GM18907 (cell line): ENCODE measurements at regions not wholly inside any gene's neighbourhood (a gene's known extent, or its start where the extent isn't known, plus 50 kb on each side); places are given as distances from the start of the nearest gene placed in this dataset.
"Not testable (repeated sequence)": the region's sequence is repeated elsewhere in the genome, so short reads cannot be mapped to it uniquely, and the experiment has no call there.

ENCODE experiments used
- ATAC-seq: cut with Tn5 transposase; IDR thresholded peaks from one replicate; pipeline ENCODE4 v1.9.1; 2021; ENCODE audit warnings: mild to moderate bottlenecking, moderate library complexity; ENCODE audit not compliant: unreplicated experiment

DNA sequence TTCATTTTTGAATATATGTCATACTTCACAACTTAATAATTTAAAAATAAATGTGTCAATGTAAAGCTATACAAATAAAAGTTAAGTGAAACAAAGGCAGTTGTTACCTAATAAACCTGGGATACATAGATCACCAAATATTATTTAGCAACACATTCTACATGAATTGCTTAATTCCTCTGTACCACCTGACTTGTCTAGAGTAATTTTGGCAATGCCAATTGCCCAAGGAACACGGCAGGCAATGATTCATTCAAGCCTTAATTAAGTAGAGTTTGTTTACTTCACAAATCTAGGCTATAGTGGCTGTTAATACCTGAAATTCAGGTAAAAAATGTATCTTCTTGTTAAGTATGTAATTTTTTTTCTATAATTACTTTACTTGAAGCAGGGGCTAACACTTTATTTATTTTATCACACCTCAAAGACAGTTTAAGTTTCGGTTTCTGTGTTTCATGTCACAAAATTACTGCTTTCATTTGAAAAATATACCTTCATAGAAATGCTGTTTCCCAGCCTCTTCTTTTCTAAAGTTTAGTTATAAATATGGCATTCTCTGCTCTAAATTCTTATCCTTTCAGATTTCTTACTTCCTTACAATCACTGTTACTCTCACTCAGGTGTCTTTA, 705.7 kb downstream of the SLITRK5 start:
- no peak for ATAC-seq

DNA sequence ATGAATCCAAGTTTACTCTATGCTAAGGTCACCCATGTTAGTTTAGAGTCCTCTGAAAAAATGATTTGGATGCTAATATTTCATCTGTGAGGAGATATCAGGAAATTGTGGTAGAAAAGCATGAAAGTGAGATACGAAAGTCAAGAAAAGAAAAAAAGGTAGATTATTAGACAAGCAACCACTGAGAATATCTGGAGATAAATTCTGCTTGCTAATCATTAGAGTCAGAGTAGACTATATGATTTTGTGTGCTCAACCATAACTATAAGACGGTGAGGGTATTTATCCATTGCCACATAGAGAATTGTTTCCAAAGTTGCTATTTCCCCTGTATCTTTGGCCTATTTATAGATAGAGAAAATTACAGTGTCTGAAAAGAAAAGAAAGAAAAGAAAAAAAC, 706.7 kb downstream of the SLITRK5 start:
- ATAC-seq, result no peak

DNA sequence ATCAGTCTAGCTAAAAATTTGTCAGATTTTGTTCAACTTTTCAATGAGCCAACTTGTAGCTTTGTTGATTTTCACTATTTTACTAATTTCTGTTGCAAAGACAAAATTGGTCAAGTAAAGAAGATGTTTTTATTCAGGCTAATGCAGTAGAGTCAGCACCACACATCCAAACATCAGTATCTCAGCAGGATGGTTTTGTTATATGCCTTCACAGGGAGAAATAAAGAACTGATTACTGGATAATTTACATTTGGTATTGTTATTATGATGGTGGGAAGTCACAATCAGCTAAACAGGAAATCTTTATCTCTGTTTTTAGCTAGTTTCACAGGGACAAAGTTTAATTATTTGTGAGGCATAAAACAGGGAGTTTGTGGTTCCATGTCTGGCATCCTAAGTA, 713.4 kb downstream of the SLITRK5 start:
- ATAC-seq, result no peak

DNA sequence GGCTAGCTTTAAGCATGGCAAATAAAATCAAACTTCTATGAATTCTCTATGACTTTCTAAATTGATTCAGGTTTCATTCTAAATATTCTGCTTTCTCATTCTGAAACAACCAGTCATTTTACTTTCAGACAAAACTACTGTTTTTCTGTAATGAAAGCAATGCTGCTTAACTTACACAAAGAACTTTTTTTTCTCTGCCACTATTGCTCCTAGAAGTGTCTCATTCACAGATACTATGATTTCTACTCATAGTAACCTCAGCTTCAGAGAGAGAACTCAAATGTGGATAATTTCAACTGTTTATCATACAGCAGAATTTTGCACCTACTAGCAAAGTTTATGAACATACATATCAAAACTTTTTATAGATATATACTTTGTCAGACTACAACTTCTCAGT, 724.6 kb downstream of the SLITRK5 start:
- ATAC-seq, result no peak

DNA sequence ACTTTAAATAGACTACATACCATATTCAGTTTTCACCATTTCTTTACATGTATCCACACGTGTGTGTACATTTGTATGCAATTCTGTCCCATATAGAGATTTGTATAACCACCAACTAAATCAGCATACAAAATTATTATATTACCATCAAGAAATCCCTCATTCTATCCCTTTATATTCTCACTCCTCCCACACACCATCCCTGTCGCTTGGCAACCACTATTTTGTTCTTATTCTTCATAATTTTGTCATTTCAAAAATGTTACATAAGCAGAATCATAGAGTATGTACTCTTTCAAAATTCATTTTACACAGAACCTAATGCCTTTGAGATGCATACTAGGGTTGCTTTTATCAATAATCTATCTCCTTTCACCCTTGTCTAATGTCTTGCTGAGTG, 740.5 kb downstream of the SLITRK5 start:
- ATAC-seq, result no peak

DNA sequence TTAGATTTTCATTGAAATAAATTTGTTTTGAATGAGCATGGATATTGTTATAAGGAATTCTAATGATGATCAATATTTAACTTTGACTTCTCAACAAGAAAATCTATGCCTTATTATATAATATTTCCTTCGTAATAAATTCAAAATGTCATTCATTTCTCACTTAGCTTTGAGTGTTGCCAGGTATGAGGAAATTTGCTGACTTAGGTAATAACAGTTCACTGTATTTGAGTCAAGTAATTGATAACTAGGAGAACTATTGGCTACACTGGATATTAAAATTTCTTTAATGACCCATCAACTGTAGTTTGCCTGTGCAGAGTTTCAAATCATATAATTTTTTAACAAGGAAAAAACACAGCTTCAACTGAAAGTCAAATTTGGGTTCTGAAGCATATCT, 746.6 kb downstream of the SLITRK5 start:
- no peak for ATAC-seq

DNA sequence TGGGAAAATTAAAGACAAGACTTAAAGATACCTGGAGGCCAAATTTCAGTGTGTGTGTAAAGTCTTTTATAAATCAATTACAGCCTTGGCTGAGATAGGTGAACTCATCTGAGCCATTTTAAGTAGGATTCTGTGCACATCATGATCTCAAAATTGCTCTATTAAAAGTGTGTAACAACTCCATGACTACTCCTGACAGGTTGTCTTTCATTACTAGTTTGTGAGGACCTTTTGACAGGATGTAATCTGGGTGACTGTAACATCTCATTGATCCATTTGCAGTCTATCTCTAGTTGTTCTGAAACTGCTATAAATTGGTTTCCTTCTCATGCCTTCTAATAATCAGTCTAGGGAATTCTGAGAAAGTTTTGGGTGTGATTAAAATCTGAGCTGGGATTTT, 753.3 kb downstream of the SLITRK5 start:
- ATAC-seq, result no peak

DNA sequence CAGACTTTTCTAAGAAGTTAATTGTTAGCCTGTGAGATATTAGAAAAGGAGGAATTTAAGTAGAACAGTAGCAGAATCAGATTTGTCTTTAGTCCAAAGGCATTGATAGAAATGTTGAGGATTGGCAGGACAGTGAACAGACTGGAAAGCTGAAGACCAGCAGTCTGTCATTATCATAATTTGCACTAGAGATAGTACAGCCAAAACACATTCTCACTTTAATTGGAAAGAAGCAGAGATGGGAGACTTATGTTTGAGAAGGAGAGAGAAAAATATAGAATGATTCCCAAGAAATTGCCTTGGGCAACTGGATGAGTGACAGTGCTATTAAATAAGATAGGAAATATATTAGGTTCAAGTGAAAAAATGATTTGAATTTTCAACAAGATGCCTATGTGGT, 755.5 kb downstream of the SLITRK5 start:
- ATAC-seq, result no peak

DNA sequence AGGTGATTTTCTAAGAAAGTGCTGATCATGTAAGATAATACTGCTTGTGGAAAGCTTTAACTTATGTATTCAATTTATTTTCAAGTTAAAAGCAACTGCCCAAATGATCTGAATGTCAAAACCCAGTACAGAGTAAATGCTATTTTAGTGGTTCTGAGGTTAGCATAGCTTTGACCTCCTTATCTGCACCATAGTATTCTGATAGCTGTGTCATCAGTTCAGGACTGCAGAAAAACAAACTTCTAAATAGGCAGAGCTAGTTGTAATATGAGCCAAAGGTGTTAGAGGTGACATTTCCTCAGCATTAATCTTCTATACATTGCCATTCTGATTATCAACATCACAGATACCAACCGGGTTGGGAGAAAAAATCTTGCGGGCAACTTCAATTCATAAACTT, 758.7 kb downstream of the SLITRK5 start:
- ATAC-seq, result no peak

DNA sequence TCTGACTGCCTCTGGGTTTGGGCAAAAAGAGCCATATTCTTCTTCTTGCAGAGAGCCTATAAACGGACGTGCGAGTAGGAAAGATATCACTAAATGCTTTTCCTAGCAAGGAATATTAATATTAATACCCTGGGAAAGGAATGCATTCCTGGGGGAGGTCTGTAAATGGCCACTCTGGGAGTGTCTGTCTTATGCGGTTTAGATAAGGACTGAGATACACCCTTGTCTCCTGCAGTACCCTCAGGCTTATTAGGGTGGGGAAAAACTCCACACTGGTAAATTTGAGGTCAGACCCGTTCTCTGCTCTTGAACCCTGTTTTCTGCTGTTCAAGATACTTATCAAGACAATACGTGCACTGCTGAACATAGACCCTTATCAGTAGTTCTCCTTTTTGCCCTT, 763.8 kb downstream of the SLITRK5 start:
- ATAC-seq, result no peak

DNA sequence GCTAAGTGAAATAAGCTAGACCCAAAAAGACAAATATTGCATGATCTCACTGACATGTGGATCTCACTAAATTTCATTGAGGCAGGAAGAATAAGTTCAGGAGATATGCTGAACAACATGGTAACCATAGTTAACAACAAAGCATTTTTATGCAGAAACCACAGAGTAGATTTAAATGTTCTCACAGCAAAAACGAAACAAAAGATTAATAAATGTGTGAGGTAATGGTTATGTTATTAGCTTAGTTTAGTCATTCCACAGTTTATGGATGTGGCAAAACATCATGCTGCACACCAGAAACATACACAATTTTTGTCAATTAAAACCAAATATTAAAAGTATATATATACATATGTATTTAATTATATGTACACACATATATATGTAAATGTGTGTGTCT, 765.8 kb downstream of the SLITRK5 start:
- ATAC-seq, result no peak

DNA sequence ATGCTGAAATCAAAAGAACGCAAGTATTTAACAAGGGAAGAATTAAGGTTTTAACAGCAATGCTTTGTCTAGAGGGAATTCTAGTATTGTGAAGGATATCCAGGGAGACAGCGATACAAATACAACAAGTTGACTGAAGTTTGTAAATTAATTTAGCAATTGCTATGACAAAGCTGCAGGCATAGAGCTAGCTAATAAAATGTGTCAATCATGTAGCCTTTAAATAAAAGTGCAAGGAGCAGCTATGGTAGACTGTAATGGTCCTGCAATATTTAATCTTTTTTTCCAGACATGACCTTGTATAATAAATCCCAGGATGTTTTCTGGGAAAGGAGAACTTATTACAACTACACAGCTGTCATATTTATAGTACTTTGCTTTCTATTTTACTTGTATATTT, 779.3 kb downstream of the SLITRK5 start:
- no peak for ATAC-seq

DNA sequence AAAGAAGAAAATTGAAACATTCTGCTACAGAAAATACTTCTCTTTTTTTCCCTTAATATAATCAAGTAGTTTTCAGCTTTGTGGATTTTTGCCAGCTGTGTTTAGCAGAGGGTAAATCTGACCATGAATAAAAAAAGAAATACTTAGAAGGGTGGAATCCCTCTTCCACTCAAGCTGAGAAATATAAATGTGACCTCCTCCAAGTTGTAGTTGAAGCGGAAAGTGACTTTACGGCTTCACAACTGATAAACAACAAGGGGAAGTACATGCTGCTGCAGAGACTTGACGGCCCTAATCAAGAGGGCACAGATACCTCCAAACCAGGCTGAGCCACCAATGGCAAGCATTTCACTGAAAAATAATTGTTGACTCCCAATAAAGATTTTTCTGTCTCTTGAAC, 785.0 kb downstream of the SLITRK5 start:
- ATAC-seq, result no peak

DNA sequence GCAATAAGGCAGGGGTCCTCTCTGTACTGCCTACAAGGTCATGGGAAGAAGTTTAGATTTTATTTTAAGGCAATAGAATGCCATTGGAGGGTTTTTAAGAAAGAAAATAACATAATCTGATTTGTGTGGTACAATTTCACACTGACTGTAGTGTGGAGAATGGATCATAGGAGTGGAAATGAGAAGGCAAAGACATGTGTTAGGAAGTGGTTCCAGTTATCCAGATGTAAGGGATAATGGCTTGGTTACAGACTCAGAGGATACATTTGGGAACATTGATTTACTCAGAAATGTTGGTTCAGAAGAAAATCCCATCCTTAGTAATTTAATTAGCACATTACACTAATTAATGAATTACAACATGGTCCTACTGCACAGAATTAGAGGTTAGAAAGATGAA, 788.2 kb downstream of the SLITRK5 start:
- no peak for ATAC-seq

DNA sequence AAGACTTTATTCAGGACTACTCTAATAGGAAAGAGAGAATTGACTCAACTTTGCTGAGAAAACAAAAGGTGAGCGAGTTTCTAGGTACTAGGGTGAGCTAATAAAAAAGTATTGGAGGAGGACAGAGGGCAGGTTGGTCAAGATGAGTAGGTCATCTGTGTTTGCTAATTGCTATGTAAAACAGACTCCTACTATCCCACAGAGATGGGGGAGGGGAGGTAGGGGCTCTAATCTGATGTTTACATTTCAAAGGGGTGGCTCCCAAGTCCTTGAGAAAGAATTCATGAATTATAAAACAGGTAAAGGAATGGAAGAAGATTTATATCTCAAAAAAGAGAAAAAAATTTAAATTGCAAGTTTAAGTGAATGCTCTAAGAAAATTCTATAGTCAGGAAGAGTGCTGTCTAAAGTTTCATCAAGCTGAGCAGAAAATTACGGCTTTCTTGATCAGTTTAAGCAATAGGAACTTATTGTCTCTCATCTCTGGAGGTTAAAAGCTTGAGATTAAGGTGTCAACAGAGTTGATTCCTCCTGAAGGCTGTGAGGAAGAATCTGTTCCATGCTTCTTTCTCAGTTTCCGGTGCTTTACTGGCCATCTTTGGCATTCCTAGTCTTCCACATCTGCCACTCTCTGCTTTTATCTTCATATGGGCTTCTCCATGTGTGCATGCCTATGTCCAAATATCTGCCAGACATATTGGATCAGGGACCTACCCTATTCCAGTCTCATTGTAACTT, 790.3 kb downstream of the SLITRK5 start:
- ATAC-seq, result no peak

DNA sequence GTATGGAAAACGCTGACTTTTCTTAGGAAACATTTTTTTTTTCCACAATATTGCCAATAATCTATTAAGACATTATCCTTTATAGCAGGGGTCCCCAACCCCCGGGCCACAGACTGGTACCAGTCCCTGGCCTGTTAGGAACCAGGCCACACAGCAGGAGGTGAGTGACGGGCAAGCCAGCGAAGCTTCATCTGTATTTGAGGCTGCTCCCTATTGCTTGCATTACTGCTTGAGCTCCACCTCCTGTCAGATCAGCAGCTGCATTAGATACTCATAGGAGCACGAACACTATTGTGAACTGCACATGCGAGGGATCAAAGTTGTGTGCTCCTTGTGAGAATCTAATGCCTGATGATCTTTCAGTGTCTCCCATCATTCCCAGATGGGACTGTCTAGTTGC, 793.7 kb downstream of the SLITRK5 start:
- ATAC-seq, result no peak

DNA sequence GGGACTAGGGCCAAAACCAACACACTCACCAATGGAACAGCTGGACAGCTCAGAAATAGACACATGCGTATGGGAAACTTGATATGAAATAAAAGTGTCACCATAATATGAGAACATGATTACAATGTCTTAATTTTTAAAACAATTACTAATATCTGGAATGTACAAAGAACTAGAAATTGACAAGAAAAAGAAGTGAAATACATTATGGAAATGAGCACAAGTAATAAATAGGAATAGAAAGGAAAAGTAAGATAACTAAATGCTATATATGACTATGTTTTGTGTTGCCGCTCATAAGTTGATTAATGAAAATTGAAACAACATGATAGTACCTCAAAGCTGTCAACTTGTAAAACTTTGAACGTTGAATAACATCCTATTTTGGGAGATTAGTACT, 801.1 kb downstream of the SLITRK5 start:
- no peak for ATAC-seq

DNA sequence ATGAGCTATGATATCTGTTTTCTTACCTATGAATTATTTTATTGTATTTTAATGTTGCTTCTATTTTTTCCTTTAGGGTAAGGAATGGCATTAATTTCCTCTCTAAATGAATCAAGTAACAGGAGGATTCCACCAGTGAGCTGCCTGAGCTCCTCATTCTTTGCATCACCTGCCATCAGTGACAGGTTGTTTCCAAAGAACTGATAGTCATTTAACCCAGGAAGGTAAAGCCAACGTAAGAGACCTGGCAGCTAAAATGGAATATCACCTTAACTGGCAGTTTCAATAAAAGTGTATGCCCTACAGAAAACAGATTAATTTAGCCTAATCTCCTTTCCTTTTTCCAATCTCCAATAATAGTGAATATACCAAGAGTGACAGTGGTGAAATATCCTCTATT, 812.0 kb downstream of the SLITRK5 start:
- no peak for ATAC-seq

DNA sequence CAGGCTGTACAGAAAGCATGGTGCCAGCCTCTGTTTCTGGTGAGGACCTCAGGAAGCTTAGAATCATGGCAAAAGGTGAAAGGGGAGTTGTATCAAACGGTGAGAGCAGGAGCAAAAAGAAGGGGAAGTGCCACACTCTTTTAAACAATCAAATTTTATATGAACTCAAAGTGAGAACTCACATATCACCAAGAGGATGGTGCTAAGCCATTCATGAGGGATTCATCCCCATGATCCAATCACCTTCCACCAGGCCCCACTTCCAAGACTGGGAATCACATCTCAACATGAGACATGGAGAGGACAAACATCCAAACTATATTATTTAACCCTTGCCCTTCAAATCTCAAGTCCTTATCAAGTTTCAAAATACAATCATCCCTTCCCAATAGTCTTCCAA, 836.7 kb downstream of the SLITRK5 start:
- no peak for ATAC-seq

DNA sequence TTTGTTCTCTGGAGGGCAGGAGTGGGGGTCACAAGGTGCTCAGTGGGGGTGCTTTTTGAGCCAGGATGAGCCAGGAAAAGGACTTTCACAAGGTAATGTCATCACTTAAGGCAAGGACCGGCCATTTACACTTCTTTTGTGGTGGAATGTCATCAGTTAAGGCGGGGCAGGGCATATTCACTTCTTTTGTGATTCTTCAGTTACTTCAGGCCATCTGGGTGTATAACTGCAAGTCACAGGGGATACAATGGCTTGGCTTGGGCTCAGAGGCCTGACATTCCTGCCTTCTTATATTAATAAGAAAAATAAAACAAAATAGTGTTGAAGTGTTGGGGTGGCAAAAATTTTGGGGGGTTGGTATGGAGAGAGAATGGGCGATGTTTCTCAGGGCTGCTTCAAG, 841.8 kb downstream of the SLITRK5 start:
- ATAC-seq, result not testable (repeated sequence)

DNA sequence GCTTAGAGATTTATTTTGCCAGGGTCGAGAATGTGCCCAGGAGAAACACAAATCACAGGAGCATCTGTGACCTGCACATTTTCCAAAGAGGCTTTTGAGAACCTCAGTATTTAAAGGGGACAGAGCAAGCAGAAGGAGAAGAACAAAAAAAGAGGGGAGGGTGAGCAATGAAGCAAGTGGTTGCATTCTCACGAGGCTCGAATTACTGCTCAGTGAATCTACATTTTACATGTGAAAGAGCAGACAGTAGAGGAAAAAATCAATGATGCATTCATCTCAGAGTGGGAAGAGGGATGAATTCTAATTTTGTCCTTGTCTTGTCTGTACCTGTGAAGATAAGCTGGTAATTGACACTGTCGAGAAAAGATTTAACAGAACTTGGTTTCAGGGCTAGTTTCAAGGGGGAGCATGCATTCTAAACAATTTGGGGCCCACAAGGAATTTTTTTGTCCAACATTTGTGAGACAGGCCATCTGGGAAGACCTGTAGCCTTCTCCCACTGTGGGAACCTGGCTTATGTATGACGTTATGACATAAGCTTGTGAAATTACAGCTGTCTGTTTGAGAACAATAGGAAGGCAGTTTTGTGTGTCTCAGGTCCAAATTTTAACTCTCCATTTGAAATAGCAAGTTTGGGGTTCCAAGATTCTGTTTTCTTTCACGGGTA, 855.1 kb downstream of the SLITRK5 start:
- no peak for ATAC-seq

DNA sequence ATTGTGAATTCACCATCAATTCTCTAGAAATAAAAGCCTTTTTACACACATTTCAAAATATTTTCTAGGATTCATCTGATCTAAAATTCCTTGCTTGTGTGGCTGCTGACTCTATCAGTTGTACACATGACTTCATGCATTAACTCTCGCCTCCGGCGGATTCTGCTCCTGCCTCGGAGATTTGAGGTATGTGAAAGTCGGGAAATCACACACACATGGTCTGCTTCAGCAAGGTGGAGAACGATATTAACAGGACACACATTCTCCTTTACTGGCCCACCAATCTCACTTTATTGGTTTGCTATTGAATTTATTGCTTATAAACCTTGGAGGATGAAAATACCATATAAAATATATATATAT, 855.7 kb downstream of the SLITRK5 start:
- no peak for ATAC-seq
